ENCODE measurements at regions not wholly inside any gene's neighbourhood (a gene's known extent, or its start where the extent isn't known, plus 50 kb on each side); places are given as distances from the start of the nearest gene placed in this dataset.

DNA sequence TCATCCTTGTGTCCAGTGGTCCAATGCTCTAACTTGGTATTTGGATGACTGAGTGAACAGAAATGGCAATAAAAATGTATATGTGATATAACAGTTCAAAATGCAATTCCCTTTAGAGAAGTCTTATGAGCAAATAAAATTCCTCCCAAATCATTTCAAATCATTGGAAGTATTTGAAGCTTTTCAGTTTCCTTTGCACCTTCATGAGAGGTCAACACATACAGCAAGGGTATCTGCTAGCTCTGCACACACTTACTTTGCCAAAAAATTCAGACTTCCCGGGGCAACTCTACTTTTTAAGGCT, 423.7 kb downstream of the ATP23 start:
- H3K27ac ChIP-seq = no peak overlapping the region
- DNase-seq (no peak), ATAC-seq (no peak)
- intact Hi-C loops (cut with DNase I) = no loop called here
- no peak overlapping the region for H3K4me3 ChIP-seq
- no peaks in the 10 kb centered on the region for H3K4me1 ChIP-seq
- H3K27me3 ChIP-seq = no peaks in the 10 kb centered on the region
- TF ChIP-seq CTCF (IDR thresholded peaks at IDR 0.05) = no peak
- no peaks in the 10 kb centered on the region for H3K9me3 ChIP-seq
- H3K36me3 ChIP-seq = no peaks in the 10 kb centered on the region

DNA sequence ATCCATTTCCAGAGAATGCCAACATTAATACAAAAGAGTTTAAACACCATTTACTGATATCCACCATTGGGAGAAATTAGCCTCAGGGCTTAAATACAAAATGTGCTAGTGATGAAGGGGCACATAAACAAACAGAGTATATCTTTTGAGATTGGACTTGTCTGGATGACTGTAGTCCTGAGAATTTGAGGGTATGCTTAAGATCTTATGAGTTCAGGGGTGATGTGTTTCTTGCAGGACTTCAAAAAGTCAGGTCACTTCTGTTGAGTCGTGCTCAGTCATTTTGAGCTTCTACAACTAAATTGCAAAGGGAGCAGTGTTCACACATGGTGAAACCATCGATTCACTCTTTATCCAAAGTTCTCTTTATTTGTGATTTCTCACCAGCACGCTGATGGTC, 425.7 kb downstream of the ATP23 start:
- Histone ChIP-seq H3K9me3 (no peaks in the 10 kb centered on the region), H3K4me3 (no peak overlapping the region), H3K27ac (no peak overlapping the region), H3K4me1 (no peaks in the 10 kb centered on the region), H3K27me3 (no peaks in the 10 kb centered on the region), H3K36me3 (no peaks in the 10 kb centered on the region)
- ATAC-seq (no peak), DNase-seq (no peak)
- no peak for TF ChIP-seq CTCF (IDR thresholded peaks at IDR 0.05)
- intact Hi-C loops (cut with DNase I) = no loop called here

DNA sequence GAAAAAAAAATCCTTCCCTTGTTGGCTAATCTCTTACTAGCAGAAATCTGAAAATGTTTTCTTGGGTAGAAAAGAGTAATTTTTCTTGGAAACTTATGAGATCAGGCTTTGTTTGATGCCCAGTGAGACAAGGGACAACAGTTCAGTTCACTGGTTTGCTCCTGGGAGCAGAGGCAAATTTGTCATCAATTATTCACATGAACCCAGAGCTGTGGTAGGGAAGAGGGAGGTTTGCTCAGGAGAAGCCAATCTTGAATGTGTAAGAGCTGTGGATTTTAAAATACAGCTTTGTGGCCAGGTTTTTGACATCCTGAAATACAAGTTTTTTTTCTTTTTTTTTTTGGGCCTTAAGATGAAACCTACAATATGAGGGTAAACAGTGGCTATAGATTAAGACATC, 426.6 kb downstream of the ATP23 start:
- TF ChIP-seq CTCF (IDR thresholded peaks at IDR 0.05) = no peak

GRCh38 chr12:58369576-58369975, 428.2 kb downstream of the ATP23 start:
- Histone ChIP-seq H3K27me3 (no peaks in the 10 kb centered on the region), H3K4me3 (no peak overlapping the region), H3K4me1 (no peaks in the 10 kb centered on the region), H3K27ac (no peak overlapping the region), H3K36me3 (no peaks in the 10 kb centered on the region), H3K9me3 (no peaks in the 10 kb centered on the region)
- DNase-seq = no peak
- no peak for TF ChIP-seq CTCF (IDR thresholded peaks at IDR 0.05)
- ATAC-seq = no peak
- intact Hi-C loops (cut with DNase I) = no loop called here

More for the DNA sequence above, 426.6 kb downstream of the ATP23 start:
- Histone ChIP-seq H3K9me3 (no peaks in the 10 kb centered on the region), H3K4me3 (no peak overlapping the region), H3K27me3 (no peaks in the 10 kb centered on the region), H3K27ac (no peak overlapping the region), H3K36me3 (no peaks in the 10 kb centered on the region), H3K4me1 (no peaks in the 10 kb centered on the region)
- ATAC-seq (no peak), DNase-seq (no peak)
- intact Hi-C loops (cut with DNase I) = no loop called here

- no peak for ATAC-seq
- no peak for DNase-seq
- intact Hi-C loops (cut with DNase I) = no loop called here
- no peaks in the 10 kb centered on the region for H3K4me1 ChIP-seq
- no peak overlapping the region for H3K4me3 ChIP-seq
- H3K27ac ChIP-seq = no peak overlapping the region
- H3K27me3 ChIP-seq = no peaks in the 10 kb centered on the region
- TF ChIP-seq CTCF (IDR thresholded peaks at IDR 0.05) = no peak
- H3K36me3 ChIP-seq = no peaks in the 10 kb centered on the region
- H3K9me3 ChIP-seq = no peaks in the 10 kb centered on the region
Observed at GRCh38 chr12:58372298-58372697, 430.9 kb downstream of the ATP23 start.

- Histone ChIP-seq H3K36me3 (no peaks in the 10 kb centered on the region), H3K4me1 (no peaks in the 10 kb centered on the region), H3K9me3 (no peaks in the 10 kb centered on the region), H3K27ac (no peak overlapping the region), H3K27me3 (no peaks in the 10 kb centered on the region), H3K4me3 (no peak overlapping the region)
- DNase-seq (no peak), ATAC-seq (no peak)
- intact Hi-C loops (cut with DNase I) = no loop called here
- TF ChIP-seq CTCF (IDR thresholded peaks at IDR 0.05) = no peak
Observed at GRCh38 chr12:58378028-58378427, 436.7 kb downstream of the ATP23 start.
